ENCODE measurements at regions not wholly inside any gene's neighbourhood (a gene's known extent, or its start where the extent isn't known, plus 50 kb on each side); places are given as distances from the start of the nearest gene placed in this dataset.

DNA sequence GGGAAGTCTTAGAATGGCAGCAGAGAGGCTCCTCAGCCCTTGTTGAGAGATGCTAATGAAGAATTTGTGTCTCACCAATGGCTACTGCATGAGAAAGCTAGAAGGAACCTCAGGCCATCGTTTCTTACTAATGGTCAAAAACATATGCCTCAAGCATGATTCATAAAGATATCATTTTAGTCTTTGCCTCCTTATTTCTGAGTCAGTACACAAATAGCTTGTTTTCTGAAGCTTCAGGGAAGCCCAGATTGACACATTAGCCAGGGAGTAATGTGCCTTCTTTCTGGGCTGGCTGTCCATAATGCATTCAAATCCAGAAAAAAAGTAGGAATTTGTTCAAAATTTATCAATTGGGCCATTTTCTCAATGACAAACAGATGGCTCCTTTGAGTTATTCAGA lies 169.4 kb upstream of the ZBED5 start:
- no peak for TF ChIP-seq TBP (IDR thresholded peaks at IDR 0.05; ENCODE audit: low read depth, low read length)
- TF ChIP-seq, protein P1, sequence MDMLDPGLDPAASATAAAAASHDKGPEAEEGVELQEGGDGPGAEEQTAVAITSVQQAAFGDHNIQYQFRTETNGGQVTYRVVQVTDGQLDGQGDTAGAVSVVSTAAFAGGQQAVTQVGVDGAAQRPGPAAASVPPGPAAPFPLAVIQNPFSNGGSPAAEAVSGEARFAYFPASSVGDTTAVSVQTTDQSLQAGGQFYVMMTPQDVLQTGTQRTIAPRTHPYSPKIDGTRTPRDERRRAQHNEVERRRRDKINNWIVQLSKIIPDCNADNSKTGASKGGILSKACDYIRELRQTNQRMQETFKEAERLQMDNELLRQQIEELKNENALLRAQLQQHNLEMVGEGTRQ (IDR thresholded peaks at IDR 0.05; ENCODE audit: low read length) = no peak
- TF ChIP-seq SIX5 (IDR thresholded peaks at IDR 0.05; ENCODE audit: low read depth, low read length) = no peak

Data from H1 (cell line).